Muscle of back (tissue), 3 donors: ENCODE measurements at regions not wholly inside any gene's neighbourhood (a gene's known extent, or its start where the extent isn't known, plus 50 kb on each side); places are given as distances from the start of the nearest gene placed in this dataset.

Experiments used
- DNase-seq, 3 donors: peaks; one replicate each; pipeline versions ENCODE4 v3.0.0 to v3.0.0-alpha.2; 2013

GRCh38 chr3:168889666-168890065 lies 773.8 kb downstream of the MECOM start:
- DNase-seq, result no peak

DNA sequence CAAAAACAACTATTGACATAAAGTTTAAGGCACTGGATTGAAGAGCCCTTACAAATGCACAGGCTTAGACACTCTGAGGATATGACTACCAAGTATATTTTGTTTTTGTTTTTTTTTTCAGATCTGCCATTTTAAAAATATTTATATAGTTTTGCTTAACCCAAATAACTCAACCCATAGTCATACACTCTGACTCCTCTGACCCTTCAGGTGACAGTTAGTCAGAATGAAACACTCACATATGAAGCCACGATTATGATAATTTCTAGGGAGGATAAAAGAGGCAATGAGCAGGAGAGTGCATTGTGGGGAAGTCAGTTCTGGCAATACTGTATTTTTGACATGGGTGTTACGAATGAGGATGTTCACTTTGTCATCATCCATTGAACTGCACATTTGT lies 774.7 kb downstream of the MECOM start:
- DNase-seq, result no peak

- peak in 1 of 3 donors; percentile 10 for DNase-seq
Measured at GRCh38 chr3:168885028-168885427, 778.5 kb downstream of the MECOM start.

- peak; percentile 45 to 72 (median 67) for DNase-seq
Measured at GRCh38 chr3:168884353-168884903, 779.1 kb downstream of the MECOM start.

GRCh38 chr3:168883145-168883544 lies 780.4 kb downstream of the MECOM start:
- no peak for DNase-seq

- no peak for DNase-seq
Measured at GRCh38 chr3:168881804-168882203, 781.7 kb downstream of the MECOM start.

DNA sequence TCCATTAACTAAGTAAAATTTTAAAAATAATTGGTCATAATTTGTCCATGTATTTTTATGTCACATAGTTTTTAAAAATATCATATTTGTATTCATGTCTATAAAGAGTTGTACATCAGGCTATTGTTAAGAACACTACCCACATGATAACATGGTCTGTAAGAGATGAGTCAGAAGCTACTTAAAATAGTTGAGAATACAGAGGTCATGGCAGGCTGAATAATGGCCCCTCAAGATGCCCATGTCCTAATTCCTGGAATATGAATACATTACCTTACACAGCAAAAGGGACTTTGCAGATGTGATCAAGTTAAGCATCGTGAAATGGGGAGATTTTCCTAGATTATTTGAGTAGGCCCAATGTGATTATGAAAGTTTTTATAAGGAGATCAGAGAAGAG lies 782.9 kb upstream of the GOLIM4 start:
- no peak for DNase-seq

DNA sequence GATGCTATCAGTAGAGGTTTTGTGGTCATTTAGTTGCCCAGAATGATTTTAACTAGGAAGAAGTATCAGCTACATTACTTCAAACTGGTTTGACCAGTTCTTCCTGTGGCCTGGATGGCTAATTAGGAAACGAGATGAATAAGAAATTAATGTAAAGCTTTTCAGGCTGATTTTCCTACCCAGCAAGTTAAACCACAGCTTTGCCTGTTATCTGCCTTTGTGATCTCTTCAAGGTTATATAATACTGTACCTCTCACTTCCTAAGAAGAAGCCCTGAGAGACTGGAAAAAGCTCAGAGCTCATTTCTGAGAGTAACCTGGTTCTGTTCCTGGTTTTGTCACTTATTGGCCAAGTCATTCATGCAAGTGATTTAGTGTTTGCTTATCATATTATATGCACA lies 782.2 kb upstream of the GOLIM4 start:
- DNase-seq, result no peak

DNA sequence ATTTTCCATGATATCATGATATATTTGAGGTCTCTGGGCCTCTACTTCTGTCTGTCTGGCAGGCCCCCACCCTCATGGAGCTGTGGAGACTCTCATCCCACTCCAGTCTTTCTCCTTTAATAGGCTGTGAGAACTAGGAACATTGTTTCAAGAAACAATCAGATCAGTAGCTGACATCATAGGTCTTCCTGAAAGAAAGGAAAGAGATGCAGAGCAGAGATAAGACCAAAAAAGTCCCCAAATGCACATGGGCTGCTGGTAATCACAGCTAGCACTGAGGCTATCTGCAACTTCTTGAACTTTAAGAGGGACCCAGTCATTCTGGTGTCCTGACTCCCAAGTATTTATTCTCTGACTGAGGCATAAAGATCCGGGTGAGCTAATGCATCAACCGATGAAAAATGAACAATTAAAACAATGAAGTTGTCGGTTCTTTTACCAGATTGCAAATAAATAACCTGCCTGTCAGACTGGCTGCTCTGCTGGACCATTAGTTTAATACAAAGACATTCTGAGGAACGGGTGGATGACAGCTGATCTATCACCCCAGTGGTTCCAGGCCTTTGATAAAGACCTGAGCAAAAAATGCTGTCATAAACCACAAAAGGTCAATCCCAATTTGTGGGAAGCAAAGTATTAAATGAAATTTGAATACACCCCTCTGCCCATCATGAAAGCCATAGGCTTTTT lies 780.8 kb upstream of the GOLIM4 start:
- DNase-seq, result no peak

DNA sequence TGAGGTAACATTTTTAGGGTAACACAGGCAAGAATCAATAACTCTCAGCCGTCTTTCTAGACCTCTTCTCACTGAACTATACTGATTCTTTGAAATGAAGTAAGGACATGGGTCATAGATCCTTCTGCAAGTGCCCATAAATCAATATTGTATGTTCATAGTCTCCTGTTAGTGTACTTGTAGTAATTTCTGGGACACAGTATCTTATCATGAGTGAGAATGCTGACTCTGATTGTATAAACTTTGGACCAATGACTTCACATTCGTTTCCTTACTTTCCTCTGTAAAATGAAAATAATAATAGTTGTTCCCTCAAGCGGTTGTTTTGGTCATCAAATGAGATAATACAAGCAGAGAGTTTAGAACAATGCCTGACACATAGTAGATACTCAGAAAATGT lies 777.1 kb upstream of the GOLIM4 start:
- no peak for DNase-seq

- DNase-seq, result no peak
Measured at GRCh38 chr3:168870892-168871291, 775.2 kb upstream of the GOLIM4 start.

DNA sequence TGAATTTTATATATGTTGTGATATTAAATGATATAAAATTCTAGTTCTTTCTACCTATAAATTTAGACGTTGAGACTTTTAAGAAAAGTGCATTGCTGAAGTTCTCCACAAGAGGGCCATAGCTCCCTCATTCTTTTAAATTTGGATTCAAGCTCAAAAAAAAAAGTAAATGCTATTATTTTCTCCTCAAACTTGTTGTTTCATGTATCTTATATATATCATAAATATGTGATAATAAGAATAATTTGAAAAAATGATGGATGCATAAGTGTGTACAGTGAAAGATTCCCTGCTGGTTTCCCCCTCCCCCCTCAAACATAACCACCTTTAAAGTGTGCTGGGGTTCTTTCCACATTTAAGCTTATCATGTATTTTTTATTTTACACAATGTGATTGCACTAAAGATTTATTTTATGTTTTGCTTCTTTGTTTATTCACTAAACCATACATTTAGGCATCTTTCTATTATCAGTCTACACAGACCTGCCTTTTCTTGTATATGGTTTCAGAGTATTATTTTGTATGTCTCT lies 769.4 kb upstream of the GOLIM4 start:
- peak in 2 of 3 donors; percentile 22 to 39 for DNase-seq

- no peak for DNase-seq
Measured at GRCh38 chr3:168864107-168865021, 768.6 kb upstream of the GOLIM4 start.

- no peak for DNase-seq
Measured at GRCh38 chr3:168863561-168863960, 767.8 kb upstream of the GOLIM4 start.

- DNase-seq, result no peak
Measured at GRCh38 chr3:168862466-168862865, 766.7 kb upstream of the GOLIM4 start.

DNA sequence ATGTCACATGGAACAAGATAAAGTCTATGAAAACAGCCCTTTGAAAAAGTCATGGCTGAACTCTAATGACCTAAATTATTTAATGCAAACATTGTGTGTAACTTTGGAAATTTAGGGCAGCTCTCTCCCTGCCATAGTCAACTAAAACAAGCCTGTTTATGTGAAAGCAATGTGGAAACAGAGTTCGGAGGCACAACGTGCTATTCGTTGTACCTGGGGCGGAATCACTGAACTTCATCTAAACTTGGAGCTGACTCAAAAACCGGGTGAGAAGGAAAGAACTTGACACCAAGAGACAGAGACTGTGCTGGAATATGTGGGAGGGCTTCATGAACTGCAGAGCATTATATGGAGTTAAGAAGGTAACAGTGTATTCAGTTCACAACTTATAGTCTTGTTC lies 764.9 kb upstream of the GOLIM4 start:
- DNase-seq, result no peak

- no peak for DNase-seq
Measured at GRCh38 chr3:168860028-168860427, 764.3 kb upstream of the GOLIM4 start.

GRCh38 chr3:168859574-168859973 lies 763.9 kb upstream of the GOLIM4 start:
- no peak for DNase-seq

DNA sequence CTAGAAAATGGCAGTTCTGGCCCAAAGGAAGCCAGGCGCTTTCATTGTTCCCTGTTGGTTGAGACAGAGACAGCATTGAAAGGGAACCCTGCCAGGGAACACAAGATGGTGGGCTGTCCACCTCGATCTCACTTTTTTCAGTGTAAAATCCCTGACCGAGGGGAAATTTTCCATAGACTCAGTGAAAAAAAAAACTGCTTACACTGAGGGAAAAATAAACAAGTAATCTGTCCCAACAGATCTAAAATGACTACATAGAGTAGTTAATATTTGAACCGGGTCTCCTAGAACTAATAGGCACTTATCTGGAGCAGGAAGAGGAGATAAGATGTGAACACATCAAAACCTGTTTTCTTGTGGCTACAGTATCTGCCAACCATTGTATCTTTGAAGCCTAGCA lies 763.4 kb upstream of the GOLIM4 start:
- DNase-seq, result no peak

DNA sequence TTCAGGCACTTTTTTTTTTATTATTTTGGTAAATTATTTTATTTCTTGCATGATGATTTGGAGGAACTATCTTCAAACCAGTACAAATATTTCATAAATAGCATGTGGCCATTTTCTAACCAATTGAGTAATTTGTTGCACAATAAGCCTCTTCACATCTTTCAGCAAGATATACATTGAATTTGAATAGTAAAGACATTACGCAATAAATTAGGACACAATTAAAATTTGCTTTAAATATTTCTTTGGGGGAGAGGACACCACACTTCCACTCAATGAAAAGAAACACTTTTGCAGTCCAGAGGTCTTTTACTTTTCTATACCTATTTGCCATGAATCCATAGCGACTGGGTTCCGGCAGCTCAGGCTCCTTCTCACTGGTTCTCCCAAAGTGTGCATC lies 762.6 kb upstream of the GOLIM4 start:
- no peak for DNase-seq

- no peak for DNase-seq
Measured at GRCh38 chr3:168850109-168850508, 754.4 kb upstream of the GOLIM4 start.

GRCh38 chr3:168847291-168847883 lies 751.7 kb upstream of the GOLIM4 start:
- DNase-seq, result peak; percentile 15 to 58 (median 46)
